WTC11 (cell line): ENCODE measurements at regions not wholly inside any gene's neighbourhood (a gene's known extent, or its start where the extent isn't known, plus 50 kb on each side); places are given as distances from the start of the nearest gene placed in this dataset.

Experiments used
- ATAC-seq: fragments of 200-7000 bp; cut with Tn5 transposase; 2 replicates; pipeline ENCODE4 v1.10.0; 2021; ENCODE audit warnings: mild to moderate bottlenecking, moderate library complexity
- CTCF ChIA-PET: fragments of 300-600 bp; sonication (Branson Sonifier 250); formaldehyde crosslinking; loops from one replicate; lab custom pipeline; 2021; ENCODE audit warnings: antibody characterized with exemption; lab: Charles Lee
- POLR2A ChIA-PET: fragments of 350-600 bp; sonication (Branson Sonifier 250); formaldehyde crosslinking; loops from one replicate; lab custom pipeline; 2021; ENCODE audit warnings: antibody characterized with exemption; lab: Charles Lee
- DNase-seq: peaks from one replicate; pipeline ENCODE4 v3.0.0; 2021; ENCODE audit warnings: low spot score
- H3K27ac Mint-ChIP-seq: 2 replicates; pipeline ENCODE4 v1.8.0; 2021; ENCODE audit warnings: mixed read lengths
- H3K27me3 Mint-ChIP-seq: 2 replicates; pipeline ENCODE4 v1.8.0; 2021; ENCODE audit warnings: low read depth, mild to moderate bottlenecking, moderate library complexity, mixed read lengths
- H3K36me3 Mint-ChIP-seq: 2 replicates; pipeline ENCODE4 v1.8.0; 2021; ENCODE audit warnings: mixed read lengths
- H3K4me1 Mint-ChIP-seq: 2 replicates; pipeline ENCODE4 v1.8.0; 2022; ENCODE audit warnings: mixed read lengths
- H3K4me3 Mint-ChIP-seq: 2 replicates; pipeline ENCODE4 v1.8.0; 2021; ENCODE audit warnings: mild to moderate bottlenecking, moderate library complexity, mixed read lengths
- H3K9me3 Mint-ChIP-seq: 2 replicates; pipeline ENCODE4 v1.8.0; 2021; ENCODE audit warnings: mixed read lengths
- ATF6 ChIP-seq: sonication (generic); formaldehyde crosslinking; IDR thresholded peaks from 2 replicates; pipeline ENCODE4 v1.8.1; 2023; ENCODE audit warnings: mild to moderate bottlenecking, missing genetic modification reagents
- ELF4 ChIP-seq: sonication (generic); formaldehyde crosslinking; IDR thresholded peaks from 2 replicates; pipeline ENCODE4 v1.8.1; 2022; ENCODE audit warnings: low read depth, mild to moderate bottlenecking, moderate library complexity, missing genetic modification reagents
- GRHL2 ChIP-seq: fragments of 250-450 bp; sonication (Bioruptor Pico); IDR thresholded peaks from 2 replicates; pipeline ENCODE4 v1.8.0; 2022; ENCODE audit warnings: mild to moderate bottlenecking, moderate library complexity; ENCODE audit not compliant: insufficient replicate concordance, severe bottlenecking
- NR3C1 ChIP-seq: sonication (generic); formaldehyde crosslinking; conservative IDR thresholded peaks from 2 replicates; pipeline ENCODE4 v1.8.1; 2023; ENCODE audit warnings: low read depth, mild to moderate bottlenecking, missing genetic modification reagents
- RELA ChIP-seq: sonication (generic); formaldehyde crosslinking; IDR thresholded peaks from 2 replicates; pipeline ENCODE4 v1.8.1; 2022; ENCODE audit warnings: missing genetic modification reagents, mild to moderate bottlenecking, borderline replicate concordance
- TEAD1 ChIP-seq: sonication (generic); formaldehyde crosslinking; IDR thresholded peaks from 2 replicates; pipeline ENCODE4 v1.8.0; 2022; ENCODE audit warnings: mild to moderate bottlenecking, missing genetic modification reagents
- TP53 ChIP-seq: sonication (generic); formaldehyde crosslinking; IDR thresholded peaks from 2 replicates; pipeline ENCODE4 v1.8.1; 2023; ENCODE audit warnings: mild to moderate bottlenecking, missing genetic modification reagents
- USF1 ChIP-seq: sonication (generic); formaldehyde crosslinking; IDR thresholded peaks from 2 replicates; pipeline ENCODE4 v1.8.0; 2022; ENCODE audit warnings: mild to moderate bottlenecking, missing genetic modification reagents
- ZBTB21 ChIP-seq: sonication (generic); formaldehyde crosslinking; IDR thresholded peaks from 2 replicates; pipeline ENCODE4 v1.8.1; 2023; ENCODE audit warnings: mild to moderate bottlenecking, missing genetic modification reagents, borderline replicate concordance
- ZNF219 ChIP-seq: sonication (generic); formaldehyde crosslinking; IDR thresholded peaks from 2 replicates; pipeline ENCODE4 v1.8.0; 2023; ENCODE audit warnings: missing genetic modification reagents, mild to moderate bottlenecking, borderline replicate concordance
- ZNF281 ChIP-seq: sonication (generic); formaldehyde crosslinking; IDR thresholded peaks from 2 replicates; pipeline ENCODE4 v1.8.0; 2023; ENCODE audit warnings: mild to moderate bottlenecking, missing genetic modification reagents
- ZNF317 ChIP-seq: sonication (generic); formaldehyde crosslinking; IDR thresholded peaks from 2 replicates; pipeline ENCODE4 v1.8.1; 2023; ENCODE audit warnings: low read depth, mild to moderate bottlenecking, moderate library complexity, missing genetic modification reagents, borderline replicate concordance
- ZNF425 ChIP-seq: fragments of 250-450 bp; sonication (Bioruptor Pico); conservative IDR thresholded peaks from 2 replicates; pipeline ENCODE4 v1.9.0; 2021; ENCODE audit warnings: mild to moderate bottlenecking
- TF ChIP-seq, protein P1 (sequence below): fragments of 250-450 bp; sonication (Bioruptor Pico); IDR thresholded peaks from 2 replicates; pipeline ENCODE4 v2.1.2; 2022; ENCODE audit warnings: mild to moderate bottlenecking, moderate library complexity
- TF ChIP-seq, protein P2 (sequence below): fragments of 200-600 bp; IDR thresholded peaks from 2 replicates; pipeline ENCODE4 v1.8.0; 2022; ENCODE audit warnings: antibody characterized with exemption
- TF ChIP-seq, protein P3 (sequence below): fragments of 250-450 bp; sonication (Bioruptor Pico); IDR thresholded peaks from 2 replicates; pipeline ENCODE4 v1.9.0; 2021; ENCODE audit warnings: mild to moderate bottlenecking
- TF ChIP-seq, protein P4 (sequence below): sonication (generic); formaldehyde crosslinking; conservative IDR thresholded peaks from 2 replicates; pipeline ENCODE4 v1.8.1; 2022; ENCODE audit warnings: mild to moderate bottlenecking, missing genetic modification reagents

GRCh38 chr5:38780316-38780715 is 65.5 kb upstream of the OSMR start:
- no peak overlapping the region for H3K4me3 Mint-ChIP-seq
- H3K9me3 Mint-ChIP-seq = peaks cover 10% of the 10 kb centered on the region
- ATAC-seq = no peak
- no peak overlapping the region for H3K27ac Mint-ChIP-seq
- no peaks in the 10 kb centered on the region for H3K36me3 Mint-ChIP-seq
- H3K27me3 Mint-ChIP-seq = no peaks in the 10 kb centered on the region
- DNase-seq = no peak
- H3K4me1 Mint-ChIP-seq = no peaks in the 10 kb centered on the region
- ChIA-PET POLR2A (no interaction called here), CTCF (no interaction called here)
- TF ChIP-seq GRHL2 (CRISPR knock-in tag) (no peak), ATF6 (CRISPR knock-in tag) (no peak), TP53 (no peak), NR3C1 (no peak), ZNF281 (CRISPR knock-in tag) (no peak), USF1 (CRISPR knock-in tag) (no peak), ELF4 (CRISPR knock-in tag) (no peak), ZNF317 (CRISPR knock-in tag) (no peak), TEAD1 (no peak)
- TF ChIP-seq, protein P1, sequence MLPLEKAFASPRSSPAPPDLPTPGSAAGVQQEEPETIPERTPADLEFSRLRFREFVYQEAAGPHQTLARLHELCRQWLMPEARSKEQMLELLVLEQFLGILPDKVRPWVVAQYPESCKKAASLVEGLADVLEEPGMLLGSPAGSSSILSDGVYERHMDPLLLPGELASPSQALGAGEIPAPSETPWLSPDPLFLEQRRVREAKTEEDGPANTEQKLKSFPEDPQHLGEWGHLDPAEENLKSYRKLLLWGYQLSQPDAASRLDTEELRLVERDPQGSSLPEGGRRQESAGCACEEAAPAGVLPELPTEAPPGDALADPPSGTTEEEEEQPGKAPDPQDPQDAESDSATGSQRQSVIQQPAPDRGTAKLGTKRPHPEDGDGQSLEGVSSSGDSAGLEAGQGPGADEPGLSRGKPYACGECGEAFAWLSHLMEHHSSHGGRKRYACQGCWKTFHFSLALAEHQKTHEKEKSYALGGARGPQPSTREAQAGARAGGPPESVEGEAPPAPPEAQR (CRISPR knock-in tag) = no peak
- TF ChIP-seq, protein P2, sequence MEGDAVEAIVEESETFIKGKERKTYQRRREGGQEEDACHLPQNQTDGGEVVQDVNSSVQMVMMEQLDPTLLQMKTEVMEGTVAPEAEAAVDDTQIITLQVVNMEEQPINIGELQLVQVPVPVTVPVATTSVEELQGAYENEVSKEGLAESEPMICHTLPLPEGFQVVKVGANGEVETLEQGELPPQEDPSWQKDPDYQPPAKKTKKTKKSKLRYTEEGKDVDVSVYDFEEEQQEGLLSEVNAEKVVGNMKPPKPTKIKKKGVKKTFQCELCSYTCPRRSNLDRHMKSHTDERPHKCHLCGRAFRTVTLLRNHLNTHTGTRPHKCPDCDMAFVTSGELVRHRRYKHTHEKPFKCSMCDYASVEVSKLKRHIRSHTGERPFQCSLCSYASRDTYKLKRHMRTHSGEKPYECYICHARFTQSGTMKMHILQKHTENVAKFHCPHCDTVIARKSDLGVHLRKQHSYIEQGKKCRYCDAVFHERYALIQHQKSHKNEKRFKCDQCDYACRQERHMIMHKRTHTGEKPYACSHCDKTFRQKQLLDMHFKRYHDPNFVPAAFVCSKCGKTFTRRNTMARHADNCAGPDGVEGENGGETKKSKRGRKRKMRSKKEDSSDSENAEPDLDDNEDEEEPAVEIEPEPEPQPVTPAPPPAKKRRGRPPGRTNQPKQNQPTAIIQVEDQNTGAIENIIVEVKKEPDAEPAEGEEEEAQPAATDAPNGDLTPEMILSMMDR = no peak

GRCh38 chr5:38780945-38781344 is 64.9 kb upstream of the OSMR start:
- DNase-seq (no peak), ATAC-seq (no peak)
- ChIA-PET CTCF (no interaction called here), POLR2A (no interaction called here)
- Mint-ChIP-seq H3K36me3 (peaks cover 3% of the 10 kb centered on the region), H3K27ac (no peak overlapping the region), H3K9me3 (peaks cover 16% of the 10 kb centered on the region), H3K4me1 (no peaks in the 10 kb centered on the region), H3K4me3 (no peak overlapping the region), H3K27me3 (0 out of 2 replicates have a peak, but pooled peaks cover 4% of the 10 kb centered on the region)
- no peak for TF ChIP-seq ZNF425 (CRISPR knock-in tag)
- TF ChIP-seq ZBTB21 (CRISPR knock-in tag) = no peak
- no peak for TF ChIP-seq TEAD1
- no peak for TF ChIP-seq ZNF281 (CRISPR knock-in tag)
- no peak for TF ChIP-seq RELA (CRISPR knock-in tag)
- TF ChIP-seq ZNF219 = no peak
- TF ChIP-seq, protein P3, sequence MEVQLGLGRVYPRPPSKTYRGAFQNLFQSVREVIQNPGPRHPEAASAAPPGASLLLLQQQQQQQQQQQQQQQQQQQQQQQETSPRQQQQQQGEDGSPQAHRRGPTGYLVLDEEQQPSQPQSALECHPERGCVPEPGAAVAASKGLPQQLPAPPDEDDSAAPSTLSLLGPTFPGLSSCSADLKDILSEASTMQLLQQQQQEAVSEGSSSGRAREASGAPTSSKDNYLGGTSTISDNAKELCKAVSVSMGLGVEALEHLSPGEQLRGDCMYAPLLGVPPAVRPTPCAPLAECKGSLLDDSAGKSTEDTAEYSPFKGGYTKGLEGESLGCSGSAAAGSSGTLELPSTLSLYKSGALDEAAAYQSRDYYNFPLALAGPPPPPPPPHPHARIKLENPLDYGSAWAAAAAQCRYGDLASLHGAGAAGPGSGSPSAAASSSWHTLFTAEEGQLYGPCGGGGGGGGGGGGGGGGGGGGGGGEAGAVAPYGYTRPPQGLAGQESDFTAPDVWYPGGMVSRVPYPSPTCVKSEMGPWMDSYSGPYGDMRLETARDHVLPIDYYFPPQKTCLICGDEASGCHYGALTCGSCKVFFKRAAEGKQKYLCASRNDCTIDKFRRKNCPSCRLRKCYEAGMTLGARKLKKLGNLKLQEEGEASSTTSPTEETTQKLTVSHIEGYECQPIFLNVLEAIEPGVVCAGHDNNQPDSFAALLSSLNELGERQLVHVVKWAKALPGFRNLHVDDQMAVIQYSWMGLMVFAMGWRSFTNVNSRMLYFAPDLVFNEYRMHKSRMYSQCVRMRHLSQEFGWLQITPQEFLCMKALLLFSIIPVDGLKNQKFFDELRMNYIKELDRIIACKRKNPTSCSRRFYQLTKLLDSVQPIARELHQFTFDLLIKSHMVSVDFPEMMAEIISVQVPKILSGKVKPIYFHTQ (CRISPR knock-in tag) = no peak
- TF ChIP-seq, protein P4, sequence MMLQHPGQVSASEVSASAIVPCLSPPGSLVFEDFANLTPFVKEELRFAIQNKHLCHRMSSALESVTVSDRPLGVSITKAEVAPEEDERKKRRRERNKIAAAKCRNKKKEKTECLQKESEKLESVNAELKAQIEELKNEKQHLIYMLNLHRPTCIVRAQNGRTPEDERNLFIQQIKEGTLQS = no peak
